Endodermal cell (in vitro differentiated cells): ENCODE measurements at regions not wholly inside any gene's neighbourhood (a gene's known extent, or its start where the extent isn't known, plus 50 kb on each side); places are given as distances from the start of the nearest gene placed in this dataset.

ENCODE experiments used
- DNase-seq: peaks from one replicate; pipeline ENCODE4 v3.0.0-alpha.2; 2017
- H3K27ac ChIP-seq: 2 replicates; pipeline ENCODE4 v1.5.1; 2013; ENCODE audit warnings: mild to moderate bottlenecking, low read depth, low read length, moderate library complexity
- H3K27me3 ChIP-seq: 2 replicates; pipeline ENCODE4 v1.6.1; 2013; ENCODE audit warnings: mild to moderate bottlenecking, low read length, moderate library complexity; ENCODE audit not compliant: insufficient read depth, control insufficient read depth, poor library complexity, severe bottlenecking
- H3K36me3 ChIP-seq: 2 replicates; pipeline ENCODE4 v1.7.0; 2013; ENCODE audit warnings: mild to moderate bottlenecking, low read length, moderate library complexity; ENCODE audit not compliant: control insufficient read depth, insufficient read depth
- H3K4me1 ChIP-seq: one replicate; pipeline ENCODE4 v1.7.0; 2013; ENCODE audit warnings: low read length; ENCODE audit not compliant: control insufficient read depth, insufficient read depth
- H3K4me3 ChIP-seq: 2 replicates; pipeline ENCODE4 v1.5.1; 2013; ENCODE audit warnings: mild to moderate bottlenecking, low read length, moderate library complexity
- H3K9ac ChIP-seq: 2 replicates; pipeline ENCODE4 v1.6.1; 2013; ENCODE audit warnings: mild to moderate bottlenecking, low read length, moderate library complexity; ENCODE audit not compliant: poor library complexity, severe bottlenecking; ENCODE audit errors: extremely low read depth
- H3K9me3 ChIP-seq: 2 replicates; pipeline ENCODE4 v1.6.1; 2013; ENCODE audit warnings: mild to moderate bottlenecking, low read length, moderate library complexity; ENCODE audit not compliant: control insufficient read depth
- H3K27ac Mint-ChIP-seq: 2 replicates; pipeline ENCODE4 v1.8.0; 2020; ENCODE audit warnings: mixed read lengths
- H3K27me3 Mint-ChIP-seq: 2 replicates; pipeline ENCODE4 v1.8.0; 2021; ENCODE audit warnings: mild to moderate bottlenecking, mixed read lengths; ENCODE audit not compliant: insufficient read depth
- H3K36me3 Mint-ChIP-seq: 2 replicates; pipeline ENCODE4 v1.8.0; 2020; ENCODE audit warnings: low read depth, mixed read lengths
- H3K4me1 Mint-ChIP-seq: 2 replicates; pipeline ENCODE4 v1.8.0; 2020; ENCODE audit warnings: mixed read lengths
- H3K4me3 Mint-ChIP-seq: 2 replicates; pipeline ENCODE4 v1.8.0; 2020; ENCODE audit warnings: mild to moderate bottlenecking, moderate library complexity, mixed read lengths
- H3K9me3 Mint-ChIP-seq: 2 replicates; pipeline ENCODE4 v1.8.0; 2020; ENCODE audit warnings: mild to moderate bottlenecking, mixed read lengths
- CTCF ChIP-seq: fragments of 200-600 bp; sonication (generic); conservative IDR thresholded peaks from 2 replicates; pipeline ENCODE4 v1.5.0; 2021; ENCODE audit warnings: antibody characterized with exemption, mild to moderate bottlenecking
- WGBS, 2 experiments: methylation state at CpG; one replicate each; pipeline versions ENCODE4 v1.1.5 to v1.1.7; 2013; ENCODE audit warnings: missing lambda C conversion rate in 2 of 2, mixed read lengths in 1 of 2; ENCODE audit not compliant: insufficient coverage in 1 of 2, insufficient read length in 1 of 2; 5-methylcytosine and 5-hydroxymethylcytosine counted together

DNA sequence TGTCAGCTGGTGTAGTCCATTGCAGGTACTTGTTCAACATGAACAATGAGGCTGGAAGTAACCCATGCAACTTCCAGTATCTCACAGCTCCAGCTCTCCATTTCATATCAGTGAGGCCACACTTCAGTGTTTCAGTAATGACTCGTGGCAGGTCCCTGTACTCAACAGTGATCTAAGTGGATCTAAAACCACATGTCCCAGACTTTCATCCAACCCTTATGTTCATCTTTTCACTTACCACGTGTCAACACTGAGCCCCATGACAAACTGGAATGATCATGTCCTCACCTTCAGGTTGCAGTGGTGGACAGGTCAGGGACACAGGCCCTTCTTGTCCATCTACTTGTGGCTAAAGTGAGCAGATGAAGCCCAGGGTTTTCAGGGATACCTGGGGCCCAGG lies 155.0 kb upstream of the GRB10 start:
- Mint-ChIP-seq H3K27ac (no peak overlapping the region), H3K27me3 (peaks cover 6% of the 10 kb centered on the region), H3K9me3 (peaks cover 14% of the 10 kb centered on the region), H3K36me3 (no peaks in the 10 kb centered on the region), H3K4me1 (no peaks in the 10 kb centered on the region), H3K4me3 (no peak overlapping the region)
- 82 to 88% methylated on average over 1 to 2 of the region's 2 CpGs for WGBS, 2 experiments
- Histone ChIP-seq H3K4me1 (no peaks in the 10 kb centered on the region), H3K9ac (no peak overlapping the region), H3K4me3 (no peak overlapping the region), H3K9me3 (no peaks in the 10 kb centered on the region), H3K27me3 (no peaks in the 10 kb centered on the region), H3K36me3 (no peaks in the 10 kb centered on the region), H3K27ac (no peak overlapping the region)
- no peak for TF ChIP-seq CTCF
- no peak for DNase-seq

DNA sequence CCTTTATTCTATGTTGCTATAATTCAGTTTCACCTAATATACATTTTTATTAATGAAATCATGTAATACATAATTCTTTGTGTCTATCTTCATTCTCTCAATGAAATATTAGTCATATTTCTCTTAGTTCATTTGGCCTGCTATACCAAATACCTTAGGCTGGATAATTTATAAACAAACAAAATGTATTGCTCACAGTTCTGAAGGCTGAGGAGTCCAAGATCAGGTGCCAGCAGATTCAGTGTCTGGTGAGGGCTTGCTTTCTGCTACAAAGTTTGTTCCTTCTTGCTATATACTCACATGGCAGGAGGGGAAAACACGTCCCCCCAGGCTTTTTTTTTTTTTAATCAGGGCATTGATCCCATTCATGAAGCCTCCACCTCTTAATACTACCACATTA lies 143.4 kb upstream of the GRB10 start:
- Mint-ChIP-seq H3K9me3 (peaks cover 3% of the 10 kb centered on the region), H3K4me3 (no peak overlapping the region), H3K4me1 (no peaks in the 10 kb centered on the region), H3K36me3 (no peaks in the 10 kb centered on the region), H3K27ac (no peak overlapping the region), H3K27me3 (no peaks in the 10 kb centered on the region)
- Histone ChIP-seq H3K27me3 (no peaks in the 10 kb centered on the region), H3K9ac (no peak overlapping the region), H3K27ac (no peak overlapping the region), H3K9me3 (peaks cover 5% of the 10 kb centered on the region), H3K4me1 (no peaks in the 10 kb centered on the region), H3K36me3 (no peaks in the 10 kb centered on the region), H3K4me3 (no peak overlapping the region)
- DNase-seq: no peak
- TF ChIP-seq CTCF: no peak
- WGBS, 2 experiments: 62 to 71% methylated on average over 1 of the region's 1 CpG

DNA sequence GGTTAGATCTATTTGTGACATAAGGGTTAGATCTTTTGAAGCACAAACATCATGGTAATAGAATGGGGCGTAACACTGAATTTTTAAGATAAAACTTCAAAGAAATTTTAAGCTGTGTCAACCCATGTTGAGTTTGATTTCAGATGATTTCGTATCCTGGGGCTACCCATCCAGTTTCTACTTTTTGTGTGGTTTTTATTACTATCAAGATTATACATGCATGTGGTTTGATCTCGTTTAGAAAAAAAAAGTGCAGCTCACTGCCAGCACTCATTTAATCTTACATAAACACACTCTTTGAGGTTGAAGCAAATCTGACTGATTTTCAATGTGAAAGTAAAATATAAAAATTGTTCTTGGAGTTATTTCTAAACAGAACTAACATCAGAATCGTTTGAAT lies 140.8 kb upstream of the GRB10 start:
- Histone ChIP-seq H3K4me3 (no peak overlapping the region), H3K9me3 (peaks cover 5% of the 10 kb centered on the region), H3K36me3 (no peaks in the 10 kb centered on the region), H3K27ac (no peak overlapping the region), H3K27me3 (no peaks in the 10 kb centered on the region), H3K4me1 (no peaks in the 10 kb centered on the region), H3K9ac (no peak overlapping the region)
- 87 to 100% methylated on average over 1 to 4 of the region's 4 CpGs for WGBS, 2 experiments
- H3K36me3 Mint-ChIP-seq: no peaks in the 10 kb centered on the region
- H3K27me3 Mint-ChIP-seq: no peaks in the 10 kb centered on the region
- peaks cover 3% of the 10 kb centered on the region for H3K9me3 Mint-ChIP-seq
- H3K4me3 Mint-ChIP-seq: no peak overlapping the region
- H3K4me1 Mint-ChIP-seq: no peaks in the 10 kb centered on the region
- no peak for DNase-seq
- TF ChIP-seq CTCF: no peak
- H3K27ac Mint-ChIP-seq: no peak overlapping the region
